ENCODE measurements at regions not wholly inside any gene's neighbourhood (a gene's known extent, or its start where the extent isn't known, plus 50 kb on each side); places are given as distances from the start of the nearest gene placed in this dataset.

- no peak for TF ChIP-seq CTCF (IDR thresholded peaks at IDR 0.05)
- no peak for TF ChIP-seq EP300 (IDR thresholded peaks at IDR 0.05; ENCODE audit: low read depth)
- no peak for TF ChIP-seq POLR2A (IDR thresholded peaks at IDR 0.05)
- TF ChIP-seq POLR2AphosphoS5 (IDR thresholded peaks at IDR 0.05) = no peak
- no peaks in the 10 kb centered on the region for H3K4me1 ChIP-seq
- in situ Hi-C loops (cut with MboI; ENCODE audit: low pct_ligation_motif_present in 1 of 4, low pct_unique_long_range_greater_than_20kb in 1 of 4, low sequenced_read_pairs in 3 of 4) (no loop called here), intact Hi-C loops (cut with DNase I; ENCODE audit: low total_unique reads) (no loop called here)
- no peak overlapping the region for H3K4me3 ChIP-seq
- no peak overlapping the region for H3K27ac ChIP-seq
- 84 to 86% methylated on average over 8 to 9 of the region's 9 CpGs for WGBS, 2 donors (ENCODE audit: low coverage in 1 of 2)
- H3K27me3 ChIP-seq = no peaks in the 10 kb centered on the region
- H3K36me3 ChIP-seq = no peaks in the 10 kb centered on the region
- no peaks in the 10 kb centered on the region for H3K9me3 ChIP-seq
- no peak for DNase-seq
Observed at GRCh38 chr15:37220949-37221670, 120.8 kb upstream of the MEIS2 start.

- H3K9me3 ChIP-seq = no peaks in the 10 kb centered on the region
- TF ChIP-seq POLR2A (IDR thresholded peaks at IDR 0.05) (no peak), POLR2AphosphoS5 (IDR thresholded peaks at IDR 0.05) (no peak), EP300 (IDR thresholded peaks at IDR 0.05; ENCODE audit: low read depth) (no peak), CTCF (IDR thresholded peaks at IDR 0.05) (no peak)
- intact Hi-C loops (cut with DNase I; ENCODE audit: low total_unique reads) = no loop called here
- H3K4me1 ChIP-seq = no peaks in the 10 kb centered on the region
- WGBS, 2 donors (ENCODE audit: low coverage in 1 of 2) = 69 to 78% methylated on average over 7 of the region's 7 CpGs
- H3K4me3 ChIP-seq = no peak overlapping the region
- no peak overlapping the region for H3K27ac ChIP-seq
- in situ Hi-C loops (cut with MboI; ENCODE audit: low pct_ligation_motif_present in 1 of 4, low pct_unique_long_range_greater_than_20kb in 1 of 4, low sequenced_read_pairs in 3 of 4) = no loop called here
- no peaks in the 10 kb centered on the region for H3K27me3 ChIP-seq
- H3K36me3 ChIP-seq = no peaks in the 10 kb centered on the region
- DNase-seq = no peak
Observed at GRCh38 chr15:37221671-37222145, 121.4 kb upstream of the MEIS2 start.

- no peak for DNase-seq
- Histone ChIP-seq H3K4me3 (no peak overlapping the region), H3K4me1 (no peaks in the 10 kb centered on the region), H3K9me3 (no peaks in the 10 kb centered on the region), H3K36me3 (no peaks in the 10 kb centered on the region), H3K27me3 (no peaks in the 10 kb centered on the region), H3K27ac (no peak overlapping the region)
- WGBS, 2 donors (ENCODE audit: low coverage in 1 of 2) = 88 to 100% methylated on average over 1 of the region's 1 CpG
- intact Hi-C loops (cut with DNase I; ENCODE audit: low total_unique reads) (no loop called here), in situ Hi-C loops (cut with MboI; ENCODE audit: low pct_ligation_motif_present in 1 of 4, low pct_unique_long_range_greater_than_20kb in 1 of 4, low sequenced_read_pairs in 3 of 4) (no loop called here)
- TF ChIP-seq CTCF (IDR thresholded peaks at IDR 0.05) = no peak
- no peak for TF ChIP-seq POLR2AphosphoS5 (IDR thresholded peaks at IDR 0.05)
- no peak for TF ChIP-seq POLR2A (IDR thresholded peaks at IDR 0.05)
- no peak for TF ChIP-seq EP300 (IDR thresholded peaks at IDR 0.05; ENCODE audit: low read depth)
Observed at GRCh38 chr15:37223089-37223488, 122.7 kb upstream of the MEIS2 start.

GRCh38 chr15:37229855-37230619 is 129.7 kb upstream of the MEIS2 start:
- Histone ChIP-seq H3K27ac (no peak overlapping the region), H3K9me3 (no peaks in the 10 kb centered on the region), H3K27me3 (no peaks in the 10 kb centered on the region), H3K4me3 (no peak overlapping the region), H3K36me3 (no peaks in the 10 kb centered on the region), H3K4me1 (no peaks in the 10 kb centered on the region)
- no peak for DNase-seq
- TF ChIP-seq POLR2A (IDR thresholded peaks at IDR 0.05) (no peak), CTCF (IDR thresholded peaks at IDR 0.05) (no peak), EP300 (IDR thresholded peaks at IDR 0.05; ENCODE audit: low read depth) (no peak), POLR2AphosphoS5 (IDR thresholded peaks at IDR 0.05) (no peak)
- WGBS, 2 donors (ENCODE audit: low coverage in 1 of 2) = 83 to 88% methylated on average over 5 of the region's 5 CpGs
- in situ Hi-C loops (cut with MboI; ENCODE audit: low pct_ligation_motif_present in 1 of 4, low pct_unique_long_range_greater_than_20kb in 1 of 4, low sequenced_read_pairs in 3 of 4) (no loop called here), intact Hi-C loops (cut with DNase I; ENCODE audit: low total_unique reads) (no loop called here)
